ENCODE measurements at regions not wholly inside any gene's neighbourhood (a gene's known extent, or its start where the extent isn't known, plus 50 kb on each side); places are given as distances from the start of the nearest gene placed in this dataset.

DNA sequence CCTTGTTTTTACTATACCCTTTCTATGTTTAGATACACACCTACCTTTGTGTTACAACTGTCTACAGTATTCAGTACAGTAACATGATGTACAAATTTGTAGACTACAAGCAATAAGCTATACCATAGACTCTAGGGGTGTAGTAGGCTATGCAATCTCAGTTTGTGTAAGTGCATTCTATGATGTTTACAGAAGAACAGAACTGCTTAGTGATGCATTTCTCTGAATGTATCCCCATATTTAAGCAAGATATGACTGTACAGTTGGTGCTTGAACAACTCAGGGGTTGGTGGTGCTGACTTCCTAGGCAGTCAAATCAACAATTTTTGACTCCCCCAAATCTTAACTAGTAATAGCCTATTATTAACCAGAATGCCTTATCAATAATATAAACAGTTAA, 467.1 kb upstream of the TGFBR2 start:
- TF ChIP-seq, protein P1, sequence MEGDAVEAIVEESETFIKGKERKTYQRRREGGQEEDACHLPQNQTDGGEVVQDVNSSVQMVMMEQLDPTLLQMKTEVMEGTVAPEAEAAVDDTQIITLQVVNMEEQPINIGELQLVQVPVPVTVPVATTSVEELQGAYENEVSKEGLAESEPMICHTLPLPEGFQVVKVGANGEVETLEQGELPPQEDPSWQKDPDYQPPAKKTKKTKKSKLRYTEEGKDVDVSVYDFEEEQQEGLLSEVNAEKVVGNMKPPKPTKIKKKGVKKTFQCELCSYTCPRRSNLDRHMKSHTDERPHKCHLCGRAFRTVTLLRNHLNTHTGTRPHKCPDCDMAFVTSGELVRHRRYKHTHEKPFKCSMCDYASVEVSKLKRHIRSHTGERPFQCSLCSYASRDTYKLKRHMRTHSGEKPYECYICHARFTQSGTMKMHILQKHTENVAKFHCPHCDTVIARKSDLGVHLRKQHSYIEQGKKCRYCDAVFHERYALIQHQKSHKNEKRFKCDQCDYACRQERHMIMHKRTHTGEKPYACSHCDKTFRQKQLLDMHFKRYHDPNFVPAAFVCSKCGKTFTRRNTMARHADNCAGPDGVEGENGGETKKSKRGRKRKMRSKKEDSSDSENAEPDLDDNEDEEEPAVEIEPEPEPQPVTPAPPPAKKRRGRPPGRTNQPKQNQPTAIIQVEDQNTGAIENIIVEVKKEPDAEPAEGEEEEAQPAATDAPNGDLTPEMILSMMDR (IDR thresholded peaks at IDR 0.05), result no peak
- TF ChIP-seq POLR2A (IDR thresholded peaks at IDR 0.05), result no peak
